K562 (cell line): ENCODE measurements at regions not wholly inside any gene's neighbourhood (a gene's known extent, or its start where the extent isn't known, plus 50 kb on each side); places are given as distances from the start of the nearest gene placed in this dataset.

ENCODE experiments used
- ATAC-seq: fragments of 200-7000 bp; cut with Tn5 transposase; 3 replicates; pipeline ENCODE4 v1.9.1; 2020; ENCODE audit warnings: moderate library complexity
- BruUV-seq: library from RNA; stranded (reverse); fragments of 400-500 nt; replicated peaks from 2 replicates; lab custom pipeline; 2021; lab: Mats Ljungman, UMichigan
- CTCF ChIA-PET: fragments of 300-600 bp; formaldehyde crosslinking; extraction: SDS; loops from one replicate; lab custom pipeline; 2021; ENCODE audit warnings: low intra/inter-chr PET ratio; lab: Yijun Ruan, JAX
- POLR2A ChIA-PET: fragments of 300-600, 350-650 bp; sonication (Branson Sonifier 250); formaldehyde crosslinking; extraction: SDS; loops from one replicate; lab custom pipeline; 2021; ENCODE audit warnings: antibody characterized with exemption, inconsistent platforms; lab: Yijun Ruan, JAX
- DNase-seq, 4 experiments: peaks; one replicate each; pipeline versions ENCODE4 v3.0.0 to v3.0.0-alpha.2; 2011 to 2018; ENCODE audit warnings: low spot score in 3 of 4, mixed read lengths in 3 of 4; ENCODE audit errors: extremely low read depth in 1 of 4
- FAIRE-seq: peaks from 2 replicates; lab custom pipeline; 2011; peaks lifted over from hg19 to GRCh38; lab: Jason Lieb, UNC
- H2AFZ ChIP-seq: 2 replicates; pipeline ENCODE4 v1.6.0; 2011; ENCODE audit warnings: low read depth, low read length, control low read depth, inconsistent platforms
- H3K27ac ChIP-seq: fragments of 200-600 bp; 3 replicates; pipeline ENCODE4 v1.8.0; 2011; ENCODE audit warnings: low read depth, mild to moderate bottlenecking, control low read depth, inconsistent platforms, low read length, moderate library complexity, mixed read lengths; ENCODE audit errors: extremely low read depth
- H3K27me3 ChIP-seq, 2 experiments: fragments of 300-600 bp in 1 of 2; 2 replicates in 1 of 2; 3 replicates in 1 of 2; pipeline versions ENCODE4 v1.6.0 to v1.8.0; 2011; ENCODE audit warnings: inconsistent platforms in 2 of 2, low read length in 2 of 2, mild to moderate bottlenecking in 1 of 2, mixed read lengths in 1 of 2, moderate library complexity in 1 of 2; ENCODE audit not compliant: control insufficient read depth in 2 of 2, insufficient read depth in 2 of 2
- H3K36me3 ChIP-seq: fragments of 300-600 bp; 3 replicates; pipeline ENCODE4 v1.8.0; 2011; ENCODE audit warnings: mild to moderate bottlenecking, low read length, inconsistent platforms; ENCODE audit not compliant: control insufficient read depth, insufficient read depth
- H3K4me1 ChIP-seq, 2 experiments: fragments of 200-600 bp in 1 of 2; replicated peaks in 1 of 2; 2 replicates in 1 of 2; 3 replicates in 1 of 2; pipeline versions ENCODE4 v1.5.1 to v1.8.0; 2011; ENCODE audit warnings: inconsistent platforms in 2 of 2, low read length in 2 of 2, mild to moderate bottlenecking in 1 of 2, mixed read lengths in 1 of 2, moderate library complexity in 1 of 2; ENCODE audit not compliant: control insufficient read depth in 2 of 2, insufficient read depth in 2 of 2
- H3K4me2 ChIP-seq: 2 replicates; pipeline ENCODE4 v1.6.1; 2011; ENCODE audit warnings: low read length, control low read depth, inconsistent platforms, mixed read lengths; ENCODE audit not compliant: insufficient read depth
- H3K4me3 ChIP-seq: fragments of 200-600 bp; sonication (generic), shearing (Covaris generic); 2 replicates; pipeline ENCODE4 v1.5.1; 2016; ENCODE audit warnings: control low read depth, inconsistent platforms
- H3K79me2 ChIP-seq: fragments of 200-600 bp; 3 replicates; pipeline ENCODE4 v1.8.0; 2011; ENCODE audit warnings: low read length, inconsistent platforms; ENCODE audit not compliant: control insufficient read depth, insufficient read depth
- H3K9ac ChIP-seq, 2 experiments: 2 replicates each; pipeline versions ENCODE4 v1.6.0 to v1.6.1; 2011; ENCODE audit warnings: low read depth in 2 of 2, low read length in 2 of 2, control low read depth in 1 of 2, inconsistent platforms in 1 of 2, mild to moderate bottlenecking in 1 of 2, mixed read lengths in 1 of 2; ENCODE audit not compliant: insufficient read depth in 1 of 2
- H3K9me1 ChIP-seq: one replicate; pipeline ENCODE4 v1.6.0; 2011; ENCODE audit warnings: inconsistent platforms, mild to moderate bottlenecking, low read length, moderate library complexity; ENCODE audit not compliant: control insufficient read depth, insufficient read depth
- H3K9me3 ChIP-seq: replicated peaks from 2 replicates; pipeline ENCODE4 v1.5.1; 2011; ENCODE audit warnings: low read depth, low read length, inconsistent platforms; ENCODE audit not compliant: control insufficient read depth, insufficient read depth
- H4K20me1 ChIP-seq: replicated peaks from 2 replicates; pipeline ENCODE4 v1.6.1; 2011; ENCODE audit warnings: low read length, inconsistent platforms, mixed read lengths; ENCODE audit not compliant: control insufficient read depth, insufficient read depth
- AFF4 ChIP-seq: sonication (generic); formaldehyde crosslinking; IDR thresholded peaks from 2 replicates; pipeline ENCODE4 v1.8.0; 2023; ENCODE audit warnings: mild to moderate bottlenecking, missing genetic modification reagents
- MGA ChIP-seq: fragments of 450-650 bp; IDR thresholded peaks from 2 replicates; pipeline ENCODE4 v1.6.1; 2016; ENCODE audit warnings: mild to moderate bottlenecking, moderate library complexity
- SMARCA4 ChIP-seq: fragments of 450-650 bp; IDR thresholded peaks from 2 replicates; pipeline ENCODE4 v1.6.1; 2016
- TEAD1 ChIP-seq, 2 experiments: fragments of 450-650 bp in 1 of 2; sonication (generic) in 1 of 2; formaldehyde crosslinking; IDR thresholded peaks; 2 replicates each; pipeline versions ENCODE4 v1.4.0 to v1.8.0; 2020 to 2022; ENCODE audit warnings: mild to moderate bottlenecking in 2 of 2, missing genetic modification reagents in 1 of 2
- ZC3H8 ChIP-seq: fragments of 450-650 bp; IDR thresholded peaks from 2 replicates; pipeline ENCODE4 v1.6.1; 2017
- ZFPM2 ChIP-seq: fragments of 250-450 bp; sonication (Bioruptor Pico); IDR thresholded peaks from 2 replicates; pipeline ENCODE4 v1.5.1; 2022; ENCODE audit warnings: mild to moderate bottlenecking
- ZNF140 ChIP-seq: fragments of 250-450 bp; sonication (Bioruptor Pico); IDR thresholded peaks from 2 replicates; pipeline ENCODE4 v1.8.0; 2021; ENCODE audit warnings: moderate library complexity, mild to moderate bottlenecking, inconsistent platforms
- ZNF143 ChIP-seq: sonication (generic); formaldehyde crosslinking; IDR thresholded peaks from 2 replicates; pipeline ENCODE4 v1.9.0; 2022; ENCODE audit warnings: mild to moderate bottlenecking, missing genetic modification reagents
- ZNF586 ChIP-seq: fragments of 450-650 bp; formaldehyde crosslinking; conservative IDR thresholded peaks from 2 replicates; pipeline ENCODE4 v1.4.0; 2020; ENCODE audit warnings: mild to moderate bottlenecking, moderate library complexity
- WGBS: fragments of 100-300 bp; shearing (Covaris generic); methylation state at CpG from one replicate; pipeline ENCODE4 v1.1.6; 2016; ENCODE audit warnings: low coverage, mixed read lengths; ENCODE audit not compliant: insufficient coverage; ENCODE audit errors: missing lambda C conversion rate; 5-methylcytosine and 5-hydroxymethylcytosine counted together
- in situ Hi-C: fragments of 300-500 bp; cut with MboI; formaldehyde crosslinking; loops from 4 replicates; pipeline ENCODE4 v1.15.0; 2018; ENCODE audit warnings: inconsistent platforms, mixed read lengths
- intact Hi-C: fragments of 100-400 bp; cut with micrococcal nuclease; formaldehyde crosslinking; loops from 2 replicates; pipeline ENCODE4 v1.14.2; 2022

GRCh38 chr2:18380321-18380720 is 180.1 kb downstream of the RDH14 start:
- H3K27ac ChIP-seq: no peak overlapping the region
- no peak overlapping the region for H3K9ac ChIP-seq
- WGBS: 0% methylated on average over 3 of the region's 3 CpGs
- H3K9me1 ChIP-seq: no peaks in the 10 kb centered on the region
- ATAC-seq: no peak
- H3K4me3 ChIP-seq: no peak overlapping the region
- in situ Hi-C loops: loop anchor here (5.0 to 25.0 kb wide), 2 partner anchors 528 to 918 kb away; no protein-coding TSS in a partner anchor
- H4K20me1 ChIP-seq: no peaks in the 10 kb centered on the region
- H3K9me3 ChIP-seq: no peaks in the 10 kb centered on the region
- H3K79me2 ChIP-seq: no peaks in the 10 kb centered on the region
- no peak for DNase-seq
- FAIRE-seq: no peak
- ChIA-PET POLR2A (interaction anchor here (0.7 kb wide), 1 partner anchor 372 kb away, joined by 4 read pairs; no protein-coding TSS in a partner anchor), CTCF (no interaction called here)
- no peak overlapping the region for H2AFZ ChIP-seq
- no peak overlapping the region for H3K4me2 ChIP-seq
- intact Hi-C loops: loop anchor here (10.0 kb wide), 1 partner anchor 1714 kb away; no protein-coding TSS in a partner anchor
- H3K36me3 ChIP-seq: no peaks in the 10 kb centered on the region
- no peaks in the 10 kb centered on the region for H3K27me3 ChIP-seq
- BruUV-seq: no TSS peak
- no peaks in the 10 kb centered on the region for H3K4me1 ChIP-seq
- TF ChIP-seq ZNF143: no peak
- no peak for TF ChIP-seq TEAD1 (CRISPR knock-in tag; IDR thresholded peaks at IDR 0.05)
- no peak for TF ChIP-seq MGA
- TF ChIP-seq SMARCA4: no peak
- no peak for TF ChIP-seq AFF4 (CRISPR knock-in tag)
- TF ChIP-seq ZNF586 (CRISPR knock-in tag): no peak
- no peak for TF ChIP-seq ZNF140 (CRISPR knock-in tag)
- no peak for TF ChIP-seq ZC3H8
- no peak for TF ChIP-seq ZFPM2 (CRISPR knock-in tag)
